Fibroblast of skin of left quadriceps (primary cell): ENCODE measurements at regions not wholly inside any gene's neighbourhood (a gene's known extent, or its start where the extent isn't known, plus 50 kb on each side); places are given as distances from the start of the nearest gene placed in this dataset.
"Not testable (repeated sequence)": the region's sequence is repeated elsewhere in the genome, so short reads cannot be mapped to it uniquely, and the experiment has no call there.

Source experiments
- DNase-seq, 2 experiments: peaks; one replicate each; pipeline ENCODE4 v3.0.0-alpha.2; 2013; ENCODE audit warnings: low read depth in 2 of 2

DNA sequence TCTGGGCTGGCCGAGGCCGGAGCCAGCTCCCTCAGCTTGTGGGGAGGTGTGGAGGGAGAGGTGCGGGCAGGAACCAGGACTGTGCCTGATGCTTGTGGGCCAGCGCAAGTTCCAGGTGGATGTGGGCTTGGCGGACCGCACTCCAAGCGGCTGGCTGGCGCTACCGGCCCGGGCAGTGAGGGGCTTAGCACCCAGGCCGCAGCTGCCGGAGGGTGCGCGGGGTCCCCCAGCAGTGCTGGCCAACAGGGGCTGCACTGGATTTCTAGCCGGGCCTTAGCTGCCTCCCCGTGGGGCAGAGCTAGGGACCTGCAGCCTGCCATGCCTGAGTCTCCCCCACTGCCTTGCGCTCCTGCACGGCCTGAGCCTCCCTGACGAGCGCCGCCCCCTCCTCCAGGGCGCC lies 242.8 kb downstream of the CCSER2 start:
- DNase-seq, result no peak

DNA sequence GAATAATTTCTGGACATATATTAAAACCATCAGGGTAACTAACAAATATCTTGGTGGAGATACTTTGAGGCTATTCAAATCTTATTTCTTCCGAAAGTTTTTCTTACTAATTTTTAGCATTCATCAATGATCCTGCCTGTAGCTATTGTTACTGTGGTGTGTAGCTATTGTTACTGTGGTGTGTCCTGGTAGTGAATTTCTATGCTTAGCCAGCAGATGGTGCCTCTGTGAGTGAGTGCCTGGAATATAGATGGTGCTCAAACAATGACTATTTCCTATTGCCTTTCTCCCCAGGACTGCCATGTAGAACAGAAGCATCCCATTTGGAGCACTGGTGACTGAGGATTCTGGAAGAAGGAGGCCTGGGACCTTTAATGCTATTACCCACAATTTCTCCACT lies 245.7 kb downstream of the CCSER2 start:
- DNase-seq, result no peak

DNA sequence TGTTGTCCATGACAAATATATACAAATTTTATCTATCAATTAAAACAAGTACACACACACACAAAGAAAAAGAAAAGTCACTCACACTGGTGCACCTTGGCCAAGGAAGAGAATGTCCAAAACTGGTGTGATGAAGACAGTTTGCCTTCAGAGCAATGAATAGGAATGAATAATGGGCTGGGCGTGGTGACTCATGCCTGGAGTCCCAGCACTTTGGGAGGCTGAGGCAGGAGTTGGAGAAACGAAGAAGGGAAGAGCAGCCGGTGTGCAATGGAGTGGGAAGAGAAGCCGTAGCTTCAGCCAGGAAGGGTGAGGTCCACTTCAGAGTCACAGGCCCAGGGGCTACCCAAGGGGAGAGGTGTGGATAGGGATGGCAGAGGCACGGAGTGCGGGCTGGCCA lies 253.6 kb downstream of the CCSER2 start:
- DNase-seq, result no peak

DNA sequence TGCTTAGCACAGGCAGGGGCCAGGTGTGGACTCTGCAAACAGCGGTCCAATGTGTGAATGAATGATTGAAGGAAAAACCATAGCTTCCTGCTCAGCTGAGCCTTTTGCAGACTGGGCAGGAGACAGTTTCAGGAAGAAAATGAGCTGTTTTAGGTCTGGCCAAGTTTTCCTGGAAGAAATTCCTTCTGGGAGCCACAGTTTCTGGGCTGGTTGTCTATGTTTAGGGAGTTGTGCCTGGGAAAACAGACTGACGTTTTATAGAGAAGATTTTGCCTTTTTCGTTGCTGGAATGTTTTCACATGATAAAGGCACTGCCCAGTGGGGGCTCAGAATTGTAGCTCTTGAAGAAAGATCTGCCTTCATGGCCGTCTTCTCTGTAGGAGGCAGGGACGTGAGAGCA lies 255.1 kb downstream of the CCSER2 start:
- no peak for DNase-seq

DNA sequence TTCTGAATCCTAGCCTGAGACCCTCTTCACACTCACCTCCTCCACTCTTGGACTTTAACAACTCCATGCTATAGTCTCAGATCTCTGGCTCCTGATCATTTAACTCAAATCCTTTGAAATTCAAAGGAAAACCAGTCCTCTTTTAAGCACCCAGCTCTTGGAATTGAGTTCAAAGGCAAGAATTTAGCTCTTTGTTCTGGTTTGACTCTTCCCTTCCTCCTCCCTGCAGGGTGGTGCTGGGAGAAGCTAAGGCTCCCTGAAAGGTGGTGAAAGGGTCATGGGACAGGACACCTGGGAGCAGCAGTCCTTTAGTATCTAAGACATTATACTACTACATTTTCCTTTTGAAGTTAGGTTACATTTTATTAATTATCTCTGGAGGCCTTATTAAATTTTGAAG lies 259.4 kb downstream of the CCSER2 start:
- DNase-seq, result no peak

DNA sequence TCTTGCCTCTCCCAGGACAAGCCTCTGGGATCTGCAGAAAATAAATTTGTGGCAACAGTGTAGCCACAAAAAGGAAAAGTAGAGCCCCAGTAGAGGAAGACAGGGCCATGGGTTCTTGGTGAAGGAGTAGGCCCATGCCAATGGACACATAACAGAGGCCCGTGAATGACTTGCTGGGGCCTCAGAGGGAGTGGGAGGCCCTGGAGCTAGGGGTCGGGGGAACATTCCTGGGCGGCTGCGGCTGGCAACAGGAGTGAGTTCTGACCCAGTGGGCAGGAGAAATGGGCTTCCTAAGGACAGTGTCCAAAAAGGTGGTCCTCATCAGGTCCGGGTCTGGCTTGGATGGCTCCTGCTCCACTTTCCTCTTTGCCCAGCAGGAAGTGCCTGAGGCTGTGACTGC lies 260.0 kb downstream of the CCSER2 start:
- no peak for DNase-seq

DNA sequence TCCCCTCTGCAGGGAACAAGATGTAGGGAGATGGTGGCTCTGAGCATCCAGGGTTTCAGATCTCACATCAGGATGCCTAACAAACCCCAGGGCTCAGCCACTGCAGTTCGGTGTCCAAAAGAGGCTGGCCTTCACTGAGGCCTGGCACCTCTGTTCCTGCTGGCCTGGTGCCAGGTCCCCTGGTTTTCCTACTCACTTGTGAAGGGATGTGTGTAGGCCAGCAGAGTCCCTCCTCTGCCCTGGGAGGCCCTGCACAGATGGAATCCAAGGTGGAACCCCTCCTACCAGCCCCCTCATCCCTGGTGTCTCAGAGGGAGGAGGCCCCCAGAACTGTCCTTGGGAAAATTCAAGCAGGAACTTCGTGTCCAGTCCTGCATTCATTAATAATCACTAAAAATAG lies 260.6 kb downstream of the CCSER2 start:
- DNase-seq, result no peak

DNA sequence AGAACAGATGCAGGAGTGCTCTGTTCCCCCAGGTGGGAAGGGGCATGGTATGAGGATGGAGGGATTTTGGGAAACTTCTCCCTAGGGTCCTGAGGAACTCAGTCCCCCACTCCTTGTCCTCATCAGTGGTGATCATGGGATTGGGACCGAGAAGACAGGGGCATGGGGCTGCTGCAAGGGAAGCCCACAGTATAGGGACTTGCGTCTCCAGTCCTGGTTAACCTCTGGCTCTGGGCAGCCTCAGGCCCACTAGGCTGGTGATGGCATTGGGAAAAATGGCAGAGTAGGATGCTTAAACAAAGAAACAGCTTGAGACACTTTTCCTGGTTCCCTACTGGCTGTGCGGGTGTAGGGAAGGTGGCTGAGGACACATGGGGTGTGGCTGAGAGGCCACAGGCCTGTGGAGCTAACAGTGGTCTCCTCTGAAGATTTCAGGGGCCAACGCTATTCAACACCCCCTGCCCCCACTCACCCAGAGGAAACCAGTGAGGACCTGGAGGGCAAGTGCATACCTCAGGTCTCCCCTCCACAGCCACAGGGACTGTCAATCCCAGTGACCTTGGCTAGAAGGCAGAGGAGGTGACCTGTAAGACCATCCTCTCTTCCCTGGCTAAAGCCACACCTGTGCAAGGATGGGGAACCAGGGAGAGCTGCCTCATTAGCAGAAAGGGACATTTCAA lies 261.3 kb downstream of the CCSER2 start:
- DNase-seq, result no peak

DNA sequence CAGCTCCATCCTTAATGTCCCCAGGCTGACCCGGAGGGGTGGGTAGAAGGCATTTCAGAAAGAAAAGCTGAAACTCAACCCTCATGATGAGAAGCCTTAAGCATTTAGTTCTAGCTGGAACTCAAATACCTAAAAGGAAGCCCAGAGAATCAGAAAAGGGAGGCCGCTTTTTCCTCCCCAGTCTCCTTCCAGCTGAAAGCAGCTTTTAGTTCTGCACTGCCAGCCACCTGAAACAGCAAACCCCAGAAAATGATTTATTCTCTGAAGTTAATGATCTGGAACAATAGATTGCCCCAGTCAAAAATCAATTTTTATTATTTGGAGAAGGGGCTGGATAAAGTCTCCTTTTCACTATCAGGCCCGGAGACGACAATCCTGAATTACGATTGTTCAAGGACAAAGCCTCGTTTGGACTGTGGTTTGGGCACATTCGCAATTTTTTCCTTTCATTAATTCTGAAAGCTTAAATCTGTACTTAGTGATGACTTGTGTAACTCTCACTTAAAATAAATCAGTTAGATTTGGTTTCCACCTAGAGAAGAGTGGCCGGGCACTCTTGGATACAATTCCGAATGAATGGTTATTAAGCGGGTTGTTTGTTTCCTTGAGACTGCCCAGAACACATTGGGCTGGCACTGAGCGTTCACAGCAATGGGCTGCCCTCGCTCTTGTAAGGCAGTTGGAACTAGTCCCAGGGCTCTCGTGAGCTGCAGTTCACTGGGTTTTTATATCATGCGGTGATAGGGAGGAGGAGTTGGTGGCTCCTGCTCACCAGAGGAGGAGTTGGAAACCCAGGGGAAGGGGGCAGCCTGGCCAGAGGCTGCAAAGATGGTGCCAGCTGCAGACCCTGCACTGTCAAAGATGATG lies 262.2 kb downstream of the CCSER2 start:
- no peak for DNase-seq

DNA sequence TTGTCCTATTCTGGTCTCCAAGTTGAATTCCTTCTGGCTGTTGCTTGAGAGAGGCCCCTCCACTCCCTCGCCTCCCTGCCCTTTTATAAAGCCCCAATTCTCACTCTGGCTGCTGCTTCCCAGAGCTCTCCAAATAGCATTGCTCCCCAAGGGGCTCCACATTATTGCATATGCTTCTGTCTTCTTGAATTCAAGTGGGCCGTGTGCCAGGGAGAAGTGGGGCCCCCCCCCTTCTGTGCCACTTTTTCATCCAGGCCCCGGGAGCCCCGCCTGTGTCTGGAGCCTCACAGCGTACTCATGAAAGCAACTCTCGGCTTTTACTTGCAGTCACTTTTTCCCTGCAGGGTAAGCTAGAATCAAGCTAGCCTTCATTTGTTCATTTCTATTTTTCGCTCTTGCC lies 265.1 kb downstream of the CCSER2 start:
- no peak for DNase-seq

DNA sequence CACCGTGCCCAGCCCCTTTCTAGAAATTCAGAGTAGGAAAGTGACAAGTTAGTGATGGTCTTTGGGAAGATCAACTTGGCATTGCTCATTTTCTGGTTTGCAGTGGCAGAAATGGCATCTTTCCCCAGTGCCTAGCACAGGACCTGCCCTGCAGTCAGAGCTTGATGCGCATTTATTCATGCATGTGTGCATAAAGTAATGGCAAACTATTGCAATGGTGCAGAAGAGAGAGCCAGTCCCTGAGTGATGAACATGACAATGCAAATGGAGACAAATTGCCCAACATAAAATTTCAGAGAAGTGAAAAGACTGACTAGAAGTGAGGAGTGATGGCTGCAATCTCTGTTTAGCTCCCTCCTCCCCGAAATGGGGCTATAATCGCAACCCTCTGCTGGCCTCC lies 268.2 kb downstream of the CCSER2 start:
- DNase-seq, result no peak

DNA sequence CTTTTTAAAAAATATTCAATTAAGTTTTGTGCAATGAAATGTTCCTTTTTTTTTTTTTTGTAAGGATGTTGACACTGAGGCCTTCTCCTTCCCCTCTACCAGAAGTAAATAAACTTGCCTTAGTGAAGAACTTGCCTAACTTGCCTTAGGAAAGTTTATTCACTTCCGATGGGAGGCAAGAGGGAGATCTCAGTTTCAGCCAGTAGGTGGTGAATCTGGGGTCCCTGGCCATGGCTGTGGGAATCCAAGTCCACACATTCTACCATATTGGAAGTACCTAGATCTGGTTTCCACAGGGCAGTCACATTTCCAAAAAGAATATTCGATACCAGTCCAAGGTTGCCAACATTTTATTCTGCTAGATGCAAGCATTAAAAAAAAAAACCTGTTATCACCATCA lies 270.9 kb downstream of the CCSER2 start:
- no peak for DNase-seq

DNA sequence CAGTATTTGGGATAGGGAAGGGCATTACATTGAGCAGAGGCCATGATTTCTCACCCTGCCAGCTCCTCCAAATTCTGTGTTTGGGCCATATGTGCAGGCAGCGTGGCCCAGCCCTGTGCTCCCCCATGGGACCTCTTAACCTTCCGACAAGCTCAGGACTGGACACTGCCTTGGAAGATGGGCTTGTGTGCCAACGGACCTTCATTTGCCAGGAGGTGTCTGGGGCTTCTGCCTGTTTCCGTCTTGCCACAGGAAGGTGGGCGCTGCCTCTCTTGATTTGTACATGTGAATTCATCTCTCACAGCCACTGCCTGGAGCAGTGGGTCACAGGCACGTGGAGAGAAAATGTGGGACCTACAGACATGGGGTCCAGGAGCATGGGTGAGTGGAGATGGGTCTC lies 272.6 kb downstream of the CCSER2 start:
- no peak for DNase-seq

DNA sequence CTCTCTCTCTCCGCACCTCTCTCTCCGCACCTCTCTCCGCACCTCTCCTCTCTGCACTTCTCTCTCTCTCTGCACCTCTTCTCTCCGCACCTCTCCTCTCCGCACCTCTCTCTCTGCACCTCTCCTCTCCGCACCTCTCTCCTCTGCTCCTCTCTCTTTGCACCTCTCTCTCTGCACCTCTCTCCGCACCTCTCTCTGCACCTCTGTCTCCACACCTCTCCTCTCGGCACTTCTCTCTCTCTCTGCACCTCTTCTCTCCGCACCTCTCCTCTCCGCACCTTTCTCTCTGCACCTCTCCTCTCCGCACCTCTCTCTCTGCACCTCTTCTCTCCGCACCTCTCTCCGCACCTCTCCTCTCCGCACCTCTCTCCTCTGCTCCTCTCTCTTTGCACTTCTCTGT lies 274.2 kb downstream of the CCSER2 start:
- not testable (repeated sequence) for DNase-seq

DNA sequence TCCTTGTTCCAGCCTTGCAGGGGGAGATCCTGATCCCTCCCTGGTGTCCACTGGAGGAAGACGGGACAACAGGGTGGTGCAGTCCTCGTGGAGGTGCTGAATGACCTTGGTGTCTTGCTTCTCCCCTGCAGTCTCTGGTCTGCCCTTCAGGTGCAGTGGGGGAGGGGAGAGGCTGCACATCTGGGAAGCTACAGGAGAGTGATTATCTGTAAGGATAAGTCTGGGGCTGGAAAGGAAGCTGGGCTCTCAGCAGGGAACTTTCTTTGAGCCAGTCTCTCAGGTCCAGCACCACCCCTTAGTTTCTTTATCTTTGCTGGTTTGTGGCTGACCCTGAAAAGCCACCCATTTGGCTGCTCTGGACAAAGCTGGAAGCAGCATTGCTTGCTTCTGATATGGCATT lies 275.6 kb downstream of the CCSER2 start:
- no peak for DNase-seq

DNA sequence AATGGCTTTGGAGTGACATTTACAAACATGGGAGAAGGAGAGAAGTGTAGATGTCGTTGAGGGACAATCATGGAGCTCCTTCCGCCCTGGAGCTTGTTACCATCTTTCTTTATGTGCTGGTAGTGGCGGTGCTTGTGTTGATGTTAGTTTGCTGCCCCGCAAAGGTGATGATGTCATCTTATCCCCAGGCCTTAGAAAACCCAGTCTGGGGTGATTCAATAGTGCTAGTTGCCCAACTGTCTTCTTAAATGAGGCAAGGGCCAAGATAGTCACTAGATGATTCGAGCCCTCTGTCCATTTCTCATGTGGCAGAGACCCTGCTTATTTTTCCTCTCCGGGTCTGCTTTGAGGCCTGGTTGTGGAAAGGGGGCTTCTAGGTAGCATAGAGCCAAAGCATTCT lies 277.4 kb downstream of the CCSER2 start:
- DNase-seq, result no peak

DNA sequence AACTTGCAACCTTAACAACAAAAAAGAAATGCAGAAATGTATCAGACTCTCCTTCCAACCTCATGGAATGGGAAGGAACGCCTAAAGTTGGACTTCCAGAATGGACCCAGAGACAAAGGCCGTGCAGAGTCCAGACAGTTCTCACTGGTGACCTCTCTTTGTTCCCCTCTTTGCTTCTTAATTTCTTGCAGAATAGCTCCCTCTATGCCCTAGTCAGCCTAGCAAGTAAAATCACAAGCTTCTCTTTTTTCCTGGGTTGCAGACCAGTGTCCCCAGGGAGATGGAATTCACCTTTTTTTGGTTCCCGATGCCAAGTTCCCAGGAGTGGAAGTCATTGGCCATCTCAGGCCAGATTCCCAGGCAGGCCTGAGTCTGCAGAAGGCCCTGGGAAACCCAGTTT lies 278.0 kb downstream of the CCSER2 start:
- DNase-seq, result no peak

DNA sequence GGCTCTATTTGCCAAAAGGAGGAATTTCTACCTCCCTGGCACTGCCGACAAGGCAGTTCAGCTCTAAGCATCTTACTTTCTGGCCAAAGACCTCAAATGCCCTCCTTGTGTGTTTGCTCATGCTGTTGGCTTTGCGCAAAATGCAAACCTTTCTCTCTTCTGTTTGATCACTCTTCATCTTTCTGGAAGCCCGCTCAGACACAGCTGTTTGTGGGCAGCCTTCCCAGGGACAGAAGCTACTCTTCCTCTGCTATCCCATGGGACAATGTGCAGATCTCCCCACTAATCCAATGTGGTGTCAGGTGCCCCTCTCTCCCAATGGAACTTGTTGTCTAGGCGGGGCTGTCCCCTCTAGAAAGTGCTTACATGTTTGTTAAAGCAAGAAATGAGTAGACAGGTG lies 278.7 kb downstream of the CCSER2 start:
- no peak for DNase-seq

DNA sequence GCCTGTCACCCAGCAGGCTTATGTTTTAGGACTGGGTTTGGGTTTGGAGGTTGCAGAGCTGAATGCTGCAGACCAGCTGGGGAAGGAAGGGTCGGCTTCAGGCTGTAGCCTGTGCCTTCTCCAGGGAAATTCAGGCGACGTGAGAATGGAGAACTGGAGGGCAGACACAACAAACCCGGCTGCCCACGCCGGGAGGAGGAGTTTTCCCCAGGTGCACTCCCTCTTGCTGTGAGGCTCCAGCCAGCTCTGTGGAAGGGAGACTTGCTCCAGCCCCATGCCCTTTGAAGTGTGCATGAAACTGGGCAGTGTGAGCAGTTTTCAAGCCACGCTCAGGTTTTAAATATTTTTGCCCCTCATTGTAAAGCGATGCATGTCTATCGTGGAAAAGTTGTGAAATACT lies 279.1 kb downstream of the CCSER2 start:
- DNase-seq, result no peak

DNA sequence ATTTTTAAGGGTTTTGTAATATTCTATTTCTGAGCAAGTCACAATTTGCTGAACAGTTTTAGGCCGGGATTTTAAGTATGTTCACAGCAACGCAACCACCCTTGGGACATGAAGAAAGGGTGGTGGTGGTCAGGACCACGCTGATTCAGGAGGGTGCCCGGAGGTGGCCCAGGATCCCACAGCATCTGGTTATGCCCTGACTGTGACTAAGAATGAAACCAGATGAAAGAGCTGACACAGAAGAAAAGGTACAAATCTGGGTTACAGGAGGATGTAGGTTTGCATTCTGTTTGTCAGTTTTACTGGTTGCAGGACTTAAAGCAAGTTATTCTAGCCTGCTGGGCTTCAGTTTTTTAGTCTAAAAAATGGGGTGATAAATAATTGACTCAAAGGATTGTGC lies 279.7 kb downstream of the CCSER2 start:
- no peak for DNase-seq

DNA sequence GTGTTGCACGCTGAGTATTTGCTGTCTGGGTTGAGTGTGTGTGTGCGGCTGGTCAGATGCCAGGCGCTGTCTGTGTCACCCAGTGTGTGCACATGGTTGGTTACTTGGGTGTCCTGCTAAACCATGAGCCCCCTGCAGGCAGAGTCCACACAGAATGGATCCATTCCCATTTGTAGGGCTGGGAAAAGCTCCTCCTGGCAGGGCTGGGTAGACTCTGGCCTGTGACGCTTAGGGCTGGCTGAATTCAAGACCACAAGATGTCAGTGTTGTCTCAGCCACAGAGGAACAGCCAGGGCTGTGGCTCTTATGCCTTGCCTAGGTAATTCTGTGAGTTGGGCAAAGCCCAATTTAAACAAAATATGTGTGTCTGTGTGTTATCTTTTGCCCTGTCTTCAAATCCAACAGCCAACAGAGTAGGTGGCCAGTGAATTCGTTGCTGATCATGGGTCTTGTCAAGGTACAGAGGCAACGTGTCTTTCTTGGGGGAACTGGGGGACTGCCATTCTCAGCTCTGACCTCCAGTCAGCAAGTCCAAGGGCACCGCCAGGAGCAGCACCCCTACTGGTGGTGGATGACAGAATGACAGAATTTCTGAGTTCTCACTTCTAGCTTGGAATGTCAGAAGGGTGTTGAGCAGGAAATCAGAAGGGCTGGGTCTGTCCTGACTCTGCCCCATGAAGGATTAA lies 285.1 kb downstream of the CCSER2 start:
- no peak for DNase-seq

DNA sequence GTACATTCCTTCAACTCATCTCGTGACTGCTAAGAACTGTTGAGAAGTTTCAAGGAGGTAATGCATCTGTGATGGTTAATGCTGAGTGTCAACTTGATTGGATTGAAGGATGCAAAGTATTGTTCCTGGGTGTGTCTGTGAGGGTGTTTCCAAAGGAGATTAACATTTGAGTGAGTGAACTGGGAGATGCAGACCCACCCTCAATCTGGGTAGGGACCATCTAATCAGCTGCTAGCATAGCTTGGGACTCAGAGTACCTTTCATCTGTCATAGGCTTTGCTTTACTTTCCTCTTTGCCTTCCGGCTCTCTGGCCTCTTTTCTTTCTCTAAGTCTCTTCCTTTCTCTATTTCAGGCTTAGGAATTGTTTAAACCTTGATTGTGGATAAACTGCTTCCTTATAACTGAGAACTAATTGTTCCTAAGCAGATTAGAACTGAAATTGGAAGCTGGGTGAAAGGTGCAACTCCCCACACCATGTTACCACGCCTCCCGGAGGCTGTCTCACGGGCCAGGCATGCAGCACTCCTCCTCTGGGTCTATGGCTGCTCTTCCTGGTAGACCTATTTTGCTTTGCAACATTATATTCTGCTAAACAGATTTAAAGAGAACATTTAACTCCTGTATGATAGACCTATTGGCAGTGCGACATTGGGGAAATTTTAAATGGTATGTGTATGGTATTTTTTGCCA lies 298.2 kb downstream of the CCSER2 start:
- no peak for DNase-seq
